ENCODE measurements at regions not wholly inside any gene's neighbourhood (a gene's known extent, or its start where the extent isn't known, plus 50 kb on each side); places are given as distances from the start of the nearest gene placed in this dataset.

DNA sequence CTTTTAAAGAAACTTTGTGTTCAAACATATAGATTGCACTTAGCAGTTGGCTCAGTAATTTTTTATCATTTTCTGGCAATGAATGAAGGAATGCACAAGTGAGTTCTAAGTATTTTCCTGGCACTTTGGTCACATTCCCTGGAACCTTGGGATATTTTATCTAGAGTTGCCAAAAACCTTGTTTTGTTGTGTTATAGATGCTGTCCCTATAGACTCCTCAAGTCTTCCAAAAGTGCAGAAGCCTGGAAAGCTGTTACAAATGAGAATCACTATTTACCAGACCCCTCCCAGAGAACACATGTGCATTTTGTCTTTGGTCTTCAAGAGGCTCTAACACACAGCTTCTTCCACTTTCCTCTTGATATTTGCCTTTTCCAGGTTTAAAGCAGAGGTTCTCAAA lies 108.3 kb downstream of the RND3 start:
- Histone ChIP-seq H3K4me1 (no peaks in the 10 kb centered on the region), H3K4me3 (no peak overlapping the region), H3K27ac (replicated peaks) (no peak overlapping the region), H3K36me3 (no peaks in the 10 kb centered on the region), H3K27me3 (ENCODE audit: low read depth) (no peaks in the 10 kb centered on the region), H3K9me3 (replicated peaks) (peaks cover 16% of the 10 kb centered on the region)
- DNase-seq: no peak
- intact Hi-C loops (cut with micrococcal nuclease): no loop called here
- TF ChIP-seq, protein P1, sequence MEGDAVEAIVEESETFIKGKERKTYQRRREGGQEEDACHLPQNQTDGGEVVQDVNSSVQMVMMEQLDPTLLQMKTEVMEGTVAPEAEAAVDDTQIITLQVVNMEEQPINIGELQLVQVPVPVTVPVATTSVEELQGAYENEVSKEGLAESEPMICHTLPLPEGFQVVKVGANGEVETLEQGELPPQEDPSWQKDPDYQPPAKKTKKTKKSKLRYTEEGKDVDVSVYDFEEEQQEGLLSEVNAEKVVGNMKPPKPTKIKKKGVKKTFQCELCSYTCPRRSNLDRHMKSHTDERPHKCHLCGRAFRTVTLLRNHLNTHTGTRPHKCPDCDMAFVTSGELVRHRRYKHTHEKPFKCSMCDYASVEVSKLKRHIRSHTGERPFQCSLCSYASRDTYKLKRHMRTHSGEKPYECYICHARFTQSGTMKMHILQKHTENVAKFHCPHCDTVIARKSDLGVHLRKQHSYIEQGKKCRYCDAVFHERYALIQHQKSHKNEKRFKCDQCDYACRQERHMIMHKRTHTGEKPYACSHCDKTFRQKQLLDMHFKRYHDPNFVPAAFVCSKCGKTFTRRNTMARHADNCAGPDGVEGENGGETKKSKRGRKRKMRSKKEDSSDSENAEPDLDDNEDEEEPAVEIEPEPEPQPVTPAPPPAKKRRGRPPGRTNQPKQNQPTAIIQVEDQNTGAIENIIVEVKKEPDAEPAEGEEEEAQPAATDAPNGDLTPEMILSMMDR (IDR thresholded peaks at IDR 0.05; ENCODE audit: borderline replicate concordance): no peak

DNA sequence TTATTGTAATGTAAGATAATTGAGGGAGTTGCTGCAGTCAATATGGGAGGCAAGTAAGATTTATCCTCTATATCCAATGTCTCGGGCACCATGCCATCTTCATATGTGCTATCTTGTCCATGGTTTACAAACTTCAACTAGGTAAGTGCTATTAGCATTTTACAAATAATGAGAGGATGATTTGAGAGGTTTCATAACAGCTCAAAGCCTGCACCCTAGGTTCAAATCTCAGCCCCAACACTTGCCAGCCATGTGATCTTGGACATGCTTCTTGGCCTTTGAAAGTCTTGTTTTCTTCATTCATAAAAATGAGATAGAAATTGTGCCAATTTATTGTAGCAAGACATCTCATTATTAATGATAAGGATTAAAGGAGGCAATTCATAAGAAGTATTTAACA lies 108.8 kb downstream of the RND3 start:
- intact Hi-C loops (cut with micrococcal nuclease): no loop called here
- TF ChIP-seq, protein P1 (IDR thresholded peaks at IDR 0.05; ENCODE audit: borderline replicate concordance): no peak
- Histone ChIP-seq H3K4me3 (no peak overlapping the region), H3K4me1 (no peaks in the 10 kb centered on the region), H3K9me3 (replicated peaks) (peaks cover 15% of the 10 kb centered on the region), H3K27me3 (ENCODE audit: low read depth) (no peaks in the 10 kb centered on the region), H3K27ac (replicated peaks) (no peak overlapping the region), H3K36me3 (no peaks in the 10 kb centered on the region)
- no peak for DNase-seq

DNA sequence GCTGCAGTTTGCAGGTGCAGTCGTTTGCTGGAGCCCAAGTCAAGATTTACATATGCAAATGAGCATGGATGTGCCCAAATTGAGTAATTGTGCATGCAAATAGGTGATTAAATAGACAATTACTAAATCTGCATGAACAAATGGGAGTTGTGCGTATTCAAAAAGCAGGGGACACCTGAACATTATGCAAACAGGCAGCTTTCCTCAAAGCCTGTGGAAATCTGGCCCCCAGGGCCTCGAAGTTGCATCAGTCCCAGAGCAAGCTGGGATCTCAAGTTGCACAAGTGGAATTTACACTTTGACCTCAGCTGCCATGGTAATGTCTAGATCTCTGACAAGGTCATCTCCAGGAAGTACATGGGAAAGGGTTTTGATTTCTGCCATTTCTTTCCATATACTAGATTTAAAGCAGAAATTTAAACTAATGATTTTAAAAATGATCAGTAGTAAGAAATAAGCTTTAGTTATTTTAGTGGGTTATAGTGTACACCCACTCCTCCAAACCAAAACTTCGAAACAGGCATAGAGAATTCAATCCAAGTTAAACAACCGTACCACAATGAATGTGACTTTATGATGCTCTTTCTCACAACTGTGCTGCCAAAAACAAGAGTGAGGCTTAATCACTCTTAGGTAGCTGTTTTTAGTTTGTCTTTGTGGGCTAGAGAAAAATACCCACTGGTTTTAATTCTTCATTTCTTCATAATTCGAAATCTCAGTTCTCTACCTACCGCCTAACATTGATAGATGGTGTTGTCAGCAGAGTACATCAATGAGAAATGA lies 110.7 kb downstream of the RND3 start:
- Histone ChIP-seq H3K36me3 (no peaks in the 10 kb centered on the region), H3K9me3 (replicated peaks) (peaks cover 9% of the 10 kb centered on the region), H3K4me1 (no peaks in the 10 kb centered on the region), H3K27me3 (ENCODE audit: low read depth) (no peaks in the 10 kb centered on the region), H3K27ac (replicated peaks) (no peak overlapping the region), H3K4me3 (no peak overlapping the region)
- TF ChIP-seq, protein P1 (IDR thresholded peaks at IDR 0.05; ENCODE audit: borderline replicate concordance): no peak
- intact Hi-C loops (cut with micrococcal nuclease): no loop called here
- no peak for DNase-seq

DNA sequence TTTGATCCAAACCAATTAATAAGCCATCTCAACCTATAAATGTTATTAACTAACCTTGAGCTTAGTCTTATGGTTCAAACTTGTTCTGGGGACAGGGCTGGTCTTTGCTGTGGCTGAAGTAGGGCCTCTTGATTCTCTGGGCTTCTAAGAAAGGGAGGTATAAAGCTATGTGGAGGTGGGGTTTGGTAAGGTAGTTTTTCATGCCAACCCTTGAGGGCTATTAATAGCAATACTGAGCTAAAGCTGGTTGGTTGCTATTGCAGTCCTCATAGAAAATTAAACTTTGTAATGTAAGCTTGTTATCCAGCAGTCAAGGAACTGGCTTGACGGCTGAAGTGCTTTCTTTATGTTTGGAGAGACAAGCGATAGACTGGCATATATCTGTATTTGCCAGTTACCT lies 112.1 kb downstream of the RND3 start:
- Histone ChIP-seq H3K27me3 (ENCODE audit: low read depth) (no peaks in the 10 kb centered on the region), H3K9me3 (replicated peaks) (peaks cover 9% of the 10 kb centered on the region), H3K4me3 (no peak overlapping the region), H3K36me3 (no peaks in the 10 kb centered on the region), H3K27ac (replicated peaks) (no peak overlapping the region), H3K4me1 (no peaks in the 10 kb centered on the region)
- TF ChIP-seq, protein P1 (IDR thresholded peaks at IDR 0.05; ENCODE audit: borderline replicate concordance): no peak
- no peak for DNase-seq
- intact Hi-C loops (cut with micrococcal nuclease): no loop called here

DNA sequence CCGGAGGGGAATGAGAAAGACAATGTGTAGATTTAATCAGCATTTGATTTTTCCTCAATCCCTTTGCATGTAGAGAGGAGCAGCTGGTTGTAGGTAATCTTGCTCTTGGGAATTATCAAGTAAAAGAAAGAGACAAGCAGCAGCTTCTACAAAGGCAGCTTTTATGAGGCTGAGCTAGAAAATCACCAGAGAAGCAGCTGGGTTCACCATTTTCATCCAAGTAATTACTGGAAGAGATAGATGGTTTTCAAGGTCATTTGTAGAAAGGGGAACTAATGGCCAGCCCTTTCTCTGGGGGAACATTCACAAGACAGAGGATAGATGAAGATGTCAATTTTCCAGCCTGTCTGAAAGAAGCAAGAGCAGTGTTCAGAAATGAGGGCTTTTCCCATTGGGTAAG lies 113.0 kb downstream of the RND3 start:
- intact Hi-C loops (cut with micrococcal nuclease): no loop called here

More for the DNA sequence above, 113.0 kb downstream of the RND3 start:
- Histone ChIP-seq H3K36me3 (no peaks in the 10 kb centered on the region), H3K27ac (replicated peaks) (no peak overlapping the region), H3K4me3 (no peak overlapping the region), H3K4me1 (no peaks in the 10 kb centered on the region), H3K27me3 (ENCODE audit: low read depth) (no peaks in the 10 kb centered on the region), H3K9me3 (replicated peaks) (peaks cover 9% of the 10 kb centered on the region)
- TF ChIP-seq, protein P1 (IDR thresholded peaks at IDR 0.05; ENCODE audit: borderline replicate concordance): no peak
- DNase-seq: no peak
